Hematopoietic multipotent progenitor cell treated with erythropoietin and hydrocortisone succinate and interleukin-3 and kit ligand, for 8 days (in vitro differentiated cells): ENCODE measurements at regions not wholly inside any gene's neighbourhood (a gene's known extent, or its start where the extent isn't known, plus 50 kb on each side); places are given as distances from the start of the nearest gene placed in this dataset.
"Not testable (repeated sequence)": the region's sequence is repeated elsewhere in the genome, so short reads cannot be mapped to it uniquely, and the experiment has no call there.

ENCODE experiments used
- DNase-seq: peaks from one replicate; pipeline ENCODE4 v3.0.0-alpha.2; 2015

DNA sequence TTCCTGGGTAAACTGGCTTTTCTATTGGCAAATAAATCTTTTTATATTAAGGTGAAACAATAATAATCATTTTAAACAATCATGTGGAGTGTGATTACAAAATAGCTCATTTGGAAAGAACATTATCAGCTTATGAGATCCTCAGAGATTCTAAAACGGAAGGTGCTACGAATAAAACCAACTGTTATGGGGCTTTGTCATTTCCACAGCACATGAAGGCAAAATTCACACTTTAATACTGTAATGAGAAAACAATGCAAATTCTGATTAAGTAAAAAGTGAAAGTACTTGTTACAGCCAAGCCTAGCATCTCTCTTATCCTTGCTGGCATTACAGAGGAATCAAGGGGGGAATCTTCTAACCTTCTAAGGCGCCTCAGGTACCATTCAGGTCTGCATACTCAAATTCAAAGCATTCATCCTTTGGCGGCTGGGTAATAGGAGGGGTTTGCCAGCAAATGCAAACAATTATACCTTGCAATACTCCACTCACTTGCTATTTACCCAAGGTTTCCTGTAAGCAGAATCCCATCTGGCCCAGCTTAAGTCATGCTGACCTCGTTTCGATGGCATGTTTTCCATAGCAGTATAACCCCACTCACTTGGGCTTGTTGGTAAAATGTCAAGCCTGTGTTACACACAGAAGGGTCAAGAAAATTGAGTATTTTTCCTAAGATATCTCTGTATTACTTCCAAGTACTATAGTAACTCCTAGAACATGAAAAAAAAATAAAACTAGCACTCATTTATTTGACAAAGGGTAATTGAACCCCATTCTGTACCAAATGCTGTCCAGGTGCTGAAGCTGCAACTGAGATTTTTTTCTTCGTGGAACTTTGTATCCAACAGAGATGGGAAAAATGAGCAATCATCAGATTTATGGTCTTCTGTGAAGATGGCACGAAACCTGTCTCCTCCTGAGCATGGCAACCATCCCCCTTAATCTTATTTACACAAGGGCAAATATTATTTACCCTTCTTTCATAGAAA, 183.7 kb upstream of the LMCD1 start:
- no peak for DNase-seq

DNA sequence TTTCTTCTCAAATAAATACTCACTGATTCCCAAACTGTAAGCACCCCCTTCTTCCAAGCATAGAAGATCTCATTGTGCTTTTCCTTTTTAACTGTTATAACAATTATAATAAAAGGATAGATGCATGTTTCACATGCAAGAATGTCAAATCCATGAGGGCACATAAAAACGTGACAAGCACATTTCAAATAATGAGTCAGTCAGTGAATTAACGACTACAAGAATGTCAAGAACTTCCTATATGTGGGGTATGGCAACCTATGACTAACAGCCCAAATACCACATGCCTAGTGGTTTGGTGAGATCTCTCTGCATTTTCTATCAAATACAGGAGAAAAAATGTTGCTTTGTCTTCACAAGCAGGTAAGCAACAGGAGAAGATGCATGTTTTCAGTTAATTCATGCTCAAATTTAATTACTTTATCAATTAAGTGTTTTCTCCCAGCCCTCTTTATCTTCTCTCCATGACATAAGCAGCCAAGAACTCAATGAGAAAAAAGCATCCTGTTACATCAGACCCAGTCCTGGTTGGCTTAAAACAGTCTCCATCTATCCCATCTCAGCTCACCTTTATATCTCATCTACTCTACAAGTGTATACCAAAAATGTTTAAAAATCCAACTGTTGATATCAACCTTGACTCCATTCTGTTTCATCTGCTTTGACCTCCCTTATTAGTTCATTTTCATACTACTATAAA, 181.5 kb upstream of the LMCD1 start:
- DNase-seq: no peak

DNA sequence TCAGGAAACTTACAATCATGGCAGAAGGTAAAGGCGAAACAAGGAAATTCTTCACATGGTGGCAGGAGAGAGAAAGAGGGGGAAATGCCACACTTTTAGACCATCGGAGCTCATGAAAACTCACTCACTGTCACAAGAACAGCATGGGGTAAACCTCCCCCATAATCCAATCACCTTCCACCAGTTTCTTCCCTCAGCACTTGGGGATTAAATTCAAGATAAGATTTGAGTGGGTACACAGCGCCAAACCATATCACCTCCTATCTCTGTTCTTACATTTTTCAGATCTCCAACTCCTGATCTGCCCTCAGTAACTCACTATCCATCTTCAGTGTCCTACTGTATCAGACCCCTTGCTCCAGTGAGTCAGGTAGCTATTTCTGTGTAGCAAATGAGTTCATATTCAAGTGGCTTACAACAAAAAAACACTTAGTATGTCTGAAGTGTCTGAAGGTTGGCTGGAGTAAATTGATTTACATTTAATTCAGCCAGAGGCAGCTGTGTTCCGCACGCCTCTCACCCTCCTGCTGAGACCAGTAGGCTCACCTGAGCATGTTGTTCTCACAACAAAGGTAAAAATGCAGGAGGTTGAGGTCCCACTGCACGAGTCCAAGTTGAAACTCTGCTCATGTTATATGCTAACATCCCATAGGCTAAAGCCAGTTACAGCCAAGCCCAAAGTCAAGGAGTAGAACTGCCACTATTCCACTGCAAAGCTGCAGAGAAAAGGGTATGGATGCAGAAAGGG, 180.7 kb upstream of the LMCD1 start:
- no peak for DNase-seq

DNA sequence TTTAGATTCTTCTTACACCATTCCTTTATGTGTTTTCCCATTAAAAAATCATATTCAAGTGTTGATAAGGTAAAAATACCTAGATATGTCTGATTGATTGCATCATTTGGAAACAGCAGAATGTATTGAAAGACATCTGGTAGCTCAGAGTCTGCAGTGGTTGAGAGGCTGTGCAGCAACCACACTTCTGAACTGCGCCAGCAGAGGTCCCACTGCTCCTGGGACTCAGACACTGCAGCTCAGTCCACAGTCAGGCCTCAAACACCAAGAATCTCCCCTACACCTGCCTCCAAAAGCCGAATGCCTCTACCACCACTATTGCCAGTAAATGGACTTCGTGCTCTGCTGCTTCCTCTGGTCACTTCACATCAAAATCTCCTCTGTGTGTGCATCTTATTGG, 176.9 kb upstream of the LMCD1 start:
- peak; percentile 75 for DNase-seq

DNA sequence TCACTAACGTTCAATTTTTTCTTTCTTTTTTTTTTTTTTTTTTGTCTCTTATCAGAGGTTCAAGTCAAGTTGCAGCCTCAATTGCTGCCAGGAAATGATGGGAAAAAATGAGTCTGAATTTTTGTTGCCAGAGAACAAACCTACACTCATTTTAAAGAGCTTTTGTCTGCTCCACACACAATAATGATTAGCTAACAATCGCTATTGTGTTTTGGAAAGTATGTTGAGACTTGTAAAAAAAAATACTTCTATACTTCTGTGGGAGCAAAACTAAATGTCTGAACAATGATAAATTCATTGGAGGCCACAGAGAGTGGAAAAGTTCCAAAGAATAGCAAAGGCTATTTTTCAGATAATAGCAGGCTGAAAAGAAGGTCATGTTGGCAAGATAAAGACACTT, 176.3 kb upstream of the LMCD1 start:
- peak; percentile 22 for DNase-seq

DNA sequence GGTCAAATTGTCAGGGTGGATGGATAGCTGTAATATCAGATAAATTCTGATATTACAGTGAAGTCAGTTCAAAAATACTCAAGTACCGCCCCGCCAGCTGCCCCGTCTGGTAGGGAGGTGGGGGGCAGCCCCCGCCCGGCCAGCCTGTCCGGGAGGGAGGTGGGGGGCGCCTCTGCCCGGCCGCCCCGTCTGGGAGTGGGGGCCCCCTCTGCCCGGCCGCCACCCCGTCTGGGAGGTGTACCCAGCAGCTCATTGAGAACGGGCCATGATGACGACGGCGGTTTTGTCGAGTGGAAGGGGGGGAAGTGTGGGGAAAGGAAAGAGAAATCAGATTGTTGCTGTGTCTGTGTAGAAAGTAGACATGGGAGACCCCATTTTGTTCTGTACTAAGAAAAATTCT, 175.8 kb upstream of the LMCD1 start:
- not testable (repeated sequence) for DNase-seq

DNA sequence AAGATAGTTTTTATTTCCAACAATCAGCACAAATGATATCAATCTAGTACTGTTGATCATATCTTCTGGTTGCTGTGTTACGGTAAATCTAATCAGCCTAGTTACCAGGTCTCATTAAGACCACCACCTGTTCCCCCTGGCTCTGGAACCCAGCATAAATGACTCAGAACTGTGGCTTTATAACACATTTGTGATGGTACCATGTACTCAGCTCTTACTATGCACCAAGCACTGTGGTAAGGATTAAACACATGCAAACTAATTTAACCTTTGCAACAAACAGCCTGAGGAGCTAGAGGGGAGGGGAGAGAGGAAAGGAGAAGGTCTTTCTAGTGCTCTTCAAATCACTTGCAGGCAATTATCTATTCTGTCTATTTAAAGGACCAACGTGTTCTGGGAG, 173.9 kb upstream of the LMCD1 start:
- DNase-seq: no peak

DNA sequence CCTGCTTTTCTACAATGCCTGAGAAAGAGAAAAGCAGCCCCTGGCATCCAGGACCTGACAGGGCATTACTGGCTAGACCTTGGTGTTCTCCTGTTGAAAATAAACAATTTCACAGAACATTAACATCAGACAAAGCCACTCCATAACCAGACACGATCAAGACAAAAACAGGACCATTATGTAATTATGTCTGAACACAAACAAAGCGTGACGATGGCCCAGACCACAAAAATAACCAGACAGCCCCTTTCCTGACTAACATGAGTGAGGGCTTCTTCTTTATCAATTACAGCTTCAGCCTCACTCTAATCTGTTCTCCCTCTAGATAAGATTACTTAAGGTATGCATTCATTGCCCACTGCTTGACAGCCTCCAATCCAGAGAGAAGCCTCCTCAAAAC, 172.7 kb upstream of the LMCD1 start:
- DNase-seq: no peak

DNA sequence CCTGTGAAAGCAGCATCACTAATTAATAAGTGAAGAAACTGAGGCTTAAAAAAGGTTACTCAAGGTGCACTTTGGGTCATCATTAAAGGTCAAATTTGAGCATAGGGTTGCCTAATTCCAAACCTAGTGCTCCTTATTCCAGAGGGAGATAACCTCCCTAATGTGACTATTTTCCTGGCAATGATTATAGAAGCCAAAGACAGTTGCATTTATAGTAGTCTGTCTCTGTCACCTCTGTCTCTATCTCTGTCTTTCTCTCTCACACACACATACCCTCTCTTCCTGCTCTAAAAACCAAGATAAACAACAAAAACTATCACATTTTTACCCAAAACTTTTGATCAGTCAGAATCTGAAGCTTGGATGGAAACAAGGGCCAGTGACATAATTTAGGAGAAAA, 172.0 kb upstream of the LMCD1 start:
- DNase-seq: no peak

DNA sequence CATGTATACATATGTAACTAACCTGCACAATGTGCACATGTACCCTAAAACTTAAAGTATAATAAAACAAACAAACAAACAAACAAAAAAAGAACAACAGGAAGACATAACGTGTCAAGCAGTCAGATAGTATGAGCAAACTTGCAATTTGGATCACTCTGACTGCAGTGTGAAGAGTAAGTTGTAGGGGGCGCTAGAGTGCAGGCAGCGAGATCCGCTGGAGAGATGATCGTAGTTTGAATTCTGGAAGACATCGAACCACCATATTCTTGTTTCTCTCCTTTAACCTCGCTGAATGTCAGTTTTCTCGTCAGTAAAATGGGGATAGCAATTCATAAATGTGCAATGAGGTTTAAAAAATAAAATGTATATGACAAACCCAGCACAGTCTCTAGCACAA, 165.2 kb upstream of the LMCD1 start:
- DNase-seq: peak; percentile 27

DNA sequence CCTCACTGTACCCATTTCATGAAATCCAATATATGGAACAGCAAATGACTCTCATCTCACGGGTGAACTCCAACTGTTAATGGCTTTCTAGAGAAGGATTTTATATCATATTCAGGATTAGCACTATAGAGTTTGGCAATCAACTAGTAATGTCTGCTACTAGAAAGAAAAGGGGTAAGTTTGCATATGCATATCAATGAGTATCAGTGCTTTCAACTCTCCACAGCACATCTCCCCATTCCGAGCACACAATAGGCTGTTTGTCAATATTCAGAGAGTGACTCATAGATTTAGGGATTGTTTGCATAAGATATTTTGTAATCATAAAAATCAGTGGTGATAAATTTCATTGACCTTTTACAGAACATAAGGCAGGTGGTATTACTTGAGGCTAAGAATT, 163.2 kb upstream of the LMCD1 start:
- no peak for DNase-seq

DNA sequence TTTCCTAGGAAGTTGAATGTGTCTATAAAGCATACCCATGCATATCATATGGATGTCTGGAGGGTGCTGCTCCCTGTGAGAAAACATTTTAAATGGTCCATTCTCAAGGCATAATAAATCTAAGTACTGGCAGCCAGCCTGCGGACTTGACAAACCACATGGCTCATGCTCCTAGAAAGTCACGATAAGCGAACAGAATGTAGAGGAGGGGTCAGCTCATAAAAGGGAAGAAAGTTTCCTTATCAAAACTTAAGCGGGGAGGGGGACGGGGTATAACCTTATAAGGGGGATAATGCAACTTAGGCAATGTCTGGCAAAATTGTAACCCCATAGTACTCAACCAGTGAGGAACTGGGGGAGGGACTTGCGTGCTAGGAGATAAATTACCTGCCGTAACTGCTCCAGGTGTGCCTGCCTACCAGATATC, 159.8 kb upstream of the LMCD1 start:
- DNase-seq: peak; percentile 6

DNA sequence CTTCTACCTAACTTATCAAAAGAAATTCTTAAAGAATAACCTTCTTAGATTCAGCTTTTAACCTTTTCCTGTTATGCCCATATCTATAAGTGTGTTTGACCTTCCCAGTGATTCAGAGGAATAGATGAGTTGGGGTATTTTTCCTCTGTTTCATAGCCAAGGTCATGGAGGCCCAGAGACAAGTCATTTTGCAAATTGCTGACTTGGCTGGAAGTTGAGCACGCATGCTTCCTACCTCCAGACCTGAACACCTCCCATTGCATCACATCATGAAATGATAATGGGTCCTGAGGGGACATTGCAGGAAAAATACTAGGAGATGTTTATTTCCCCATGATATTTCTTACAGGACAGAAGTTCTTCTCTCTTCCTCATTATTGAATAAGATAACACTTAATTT, 158.6 kb upstream of the LMCD1 start:
- no peak for DNase-seq

DNA sequence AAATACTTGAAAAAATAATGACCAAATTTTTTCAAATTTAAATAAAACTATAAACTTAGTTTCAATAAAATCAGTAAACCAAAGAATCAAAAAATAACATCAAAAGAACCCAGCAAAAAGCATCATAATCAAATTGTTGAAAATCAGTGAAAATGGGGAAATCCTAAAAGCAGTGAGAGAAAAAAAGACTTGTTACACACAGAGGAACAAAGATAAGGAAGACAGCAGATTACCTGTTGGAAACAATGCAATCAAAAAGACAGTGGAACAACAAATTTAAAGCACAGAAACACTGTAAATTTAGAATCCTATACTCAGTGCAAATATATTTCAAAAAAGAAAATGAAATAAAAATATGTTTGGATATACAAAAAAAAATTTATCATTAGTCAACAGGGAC, 156.2 kb upstream of the LMCD1 start:
- DNase-seq: no peak

DNA sequence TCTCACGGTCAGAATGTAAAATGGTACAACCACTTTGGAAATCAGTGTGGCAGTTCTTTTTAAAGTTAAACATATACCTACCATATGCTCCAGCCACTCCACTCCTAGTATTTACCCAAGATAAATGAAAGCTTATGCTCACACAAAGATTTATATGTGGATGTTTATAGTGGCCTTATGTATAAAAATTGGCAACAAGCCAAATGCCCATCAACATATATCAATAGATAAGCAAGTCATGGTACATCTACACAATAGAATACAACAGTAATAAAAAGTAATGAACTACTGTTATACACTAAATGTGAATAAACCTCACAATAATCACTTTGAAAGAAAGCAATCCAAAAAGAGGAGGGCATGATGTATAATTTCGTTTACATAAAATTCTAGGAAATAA, 153.5 kb upstream of the LMCD1 start:
- DNase-seq: no peak

DNA sequence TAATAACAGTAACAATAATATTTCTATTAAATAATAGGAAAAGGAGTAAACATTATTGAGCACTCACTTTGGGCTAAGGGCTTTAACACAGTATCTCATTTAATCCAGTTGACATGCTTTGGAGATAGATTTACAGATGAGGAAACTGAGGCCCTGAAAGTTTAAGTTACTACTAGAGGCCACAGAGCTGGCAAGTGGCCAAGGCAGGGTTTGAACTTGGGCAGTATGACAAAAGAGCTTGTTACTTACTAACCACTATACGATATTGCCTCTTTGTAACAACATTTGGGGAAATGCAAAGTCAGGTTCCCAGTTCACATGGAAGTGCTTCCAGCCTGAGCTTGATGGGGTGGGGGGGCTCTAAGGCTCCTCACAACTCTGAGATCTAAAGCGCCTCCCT, 149.1 kb upstream of the LMCD1 start:
- no peak for DNase-seq

DNA sequence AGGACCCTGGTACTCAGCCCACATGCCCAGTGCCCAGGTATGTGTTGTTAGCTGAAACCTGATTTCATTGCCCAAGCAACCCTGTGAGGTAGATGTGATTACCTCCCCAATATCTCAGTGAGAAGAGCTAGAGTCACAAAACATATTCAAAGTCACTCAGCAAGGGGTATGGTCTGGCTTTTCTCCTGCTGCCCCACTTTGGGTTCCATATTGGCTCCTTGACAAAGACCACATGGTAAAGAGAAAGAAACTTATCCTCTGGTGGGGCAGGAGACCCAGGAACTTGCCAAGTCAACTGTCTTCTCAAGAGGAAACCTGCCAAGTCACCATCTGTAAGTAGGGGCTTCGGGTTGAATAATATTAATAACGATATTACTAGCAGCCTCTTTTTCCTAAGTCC, 148.3 kb upstream of the LMCD1 start:
- no peak for DNase-seq

DNA sequence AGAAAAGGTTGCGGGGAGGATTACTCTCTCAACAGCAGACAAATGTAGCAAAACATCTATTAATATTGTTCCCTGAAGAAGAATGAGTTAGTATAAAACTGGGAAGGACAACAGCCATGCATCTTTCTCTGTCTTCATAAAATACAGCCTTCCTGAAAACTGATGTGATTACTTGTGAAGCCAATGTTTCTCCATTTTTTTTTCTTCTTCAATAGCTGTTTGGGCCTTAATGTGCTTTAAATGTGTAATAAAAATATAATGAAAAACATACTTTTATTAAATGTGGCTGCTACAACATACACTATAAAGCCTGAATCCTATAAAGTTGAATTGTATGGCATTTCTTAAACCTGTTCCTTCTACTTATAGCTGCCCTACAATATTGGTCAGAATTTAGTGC, 146.3 kb upstream of the LMCD1 start:
- no peak for DNase-seq

DNA sequence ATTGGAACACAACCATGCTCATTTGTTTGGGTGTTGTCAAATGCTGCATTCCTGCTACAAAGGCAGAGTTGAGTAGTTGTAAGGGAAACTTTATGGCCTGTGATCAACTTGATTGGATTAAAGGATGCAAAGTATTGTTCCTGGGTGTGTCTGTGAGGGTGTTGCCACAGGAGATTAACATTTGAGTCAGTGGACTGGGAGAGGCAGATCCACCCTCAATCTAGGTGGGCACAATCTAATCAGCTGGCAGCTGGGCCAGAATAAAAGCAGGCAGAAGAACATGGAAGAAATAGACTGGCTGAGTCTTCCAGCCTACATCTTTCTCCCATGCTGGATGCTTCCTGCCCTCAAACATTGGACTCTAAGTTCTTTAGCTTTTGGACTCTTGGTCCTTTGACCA, 145.6 kb upstream of the LMCD1 start:
- peak; percentile 80 for DNase-seq

DNA sequence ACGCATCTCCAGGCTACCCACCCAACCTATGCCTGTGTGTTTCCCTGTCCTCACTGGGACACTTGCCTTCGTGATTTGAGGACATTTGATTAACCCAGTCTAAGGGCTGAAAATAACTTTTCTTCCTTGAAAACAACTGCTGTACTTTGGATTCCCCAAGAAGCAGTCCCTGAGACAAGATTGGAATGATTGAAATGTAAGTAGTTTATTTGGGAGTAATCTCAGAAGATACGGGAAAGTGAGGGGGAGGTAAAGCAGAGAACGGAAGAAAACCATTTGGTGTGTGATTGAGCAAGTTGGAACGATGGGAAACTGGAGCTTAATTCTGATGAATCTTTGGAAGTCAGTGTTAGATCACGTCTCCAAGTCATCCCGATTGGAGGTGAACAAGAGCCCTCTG, 143.8 kb upstream of the LMCD1 start:
- no peak for DNase-seq

DNA sequence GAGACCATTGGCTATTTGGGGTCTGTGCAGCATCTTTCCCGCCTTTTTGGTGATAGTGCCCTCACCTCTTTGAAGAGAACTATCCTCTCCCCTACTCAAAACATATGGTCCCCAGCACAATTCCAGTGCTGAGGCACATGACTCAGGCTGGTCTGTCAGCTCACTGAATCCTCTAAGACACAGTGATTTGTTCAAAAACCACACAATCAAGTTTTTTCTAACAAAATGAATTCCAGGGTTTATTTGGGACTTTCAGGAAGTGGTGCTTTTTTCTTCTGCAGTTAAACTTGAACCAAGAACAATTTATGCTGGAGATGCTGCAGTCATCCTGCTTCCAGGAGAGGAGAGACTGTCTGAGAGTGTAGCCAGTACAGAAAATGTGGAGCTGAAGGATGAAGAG, 142.5 kb upstream of the LMCD1 start:
- DNase-seq: no peak

DNA sequence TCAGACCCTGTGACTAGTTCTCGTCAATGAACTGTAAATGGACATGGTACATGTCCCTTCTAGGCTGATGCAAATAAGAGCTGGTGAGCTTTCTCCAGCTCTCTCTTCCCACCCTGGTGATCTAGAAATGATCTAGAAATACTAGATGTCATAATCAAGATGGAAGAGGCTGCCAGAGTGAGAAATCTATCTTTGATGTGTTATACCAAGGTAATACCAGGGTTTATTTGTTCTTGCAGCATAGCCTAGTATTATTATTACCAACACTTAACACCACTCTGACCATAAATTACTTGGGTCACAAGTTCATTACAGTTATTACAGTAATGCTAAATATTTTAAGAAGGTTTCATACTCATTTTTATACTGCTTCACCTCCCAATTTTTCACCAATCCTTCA, 138.4 kb upstream of the LMCD1 start:
- DNase-seq: no peak

DNA sequence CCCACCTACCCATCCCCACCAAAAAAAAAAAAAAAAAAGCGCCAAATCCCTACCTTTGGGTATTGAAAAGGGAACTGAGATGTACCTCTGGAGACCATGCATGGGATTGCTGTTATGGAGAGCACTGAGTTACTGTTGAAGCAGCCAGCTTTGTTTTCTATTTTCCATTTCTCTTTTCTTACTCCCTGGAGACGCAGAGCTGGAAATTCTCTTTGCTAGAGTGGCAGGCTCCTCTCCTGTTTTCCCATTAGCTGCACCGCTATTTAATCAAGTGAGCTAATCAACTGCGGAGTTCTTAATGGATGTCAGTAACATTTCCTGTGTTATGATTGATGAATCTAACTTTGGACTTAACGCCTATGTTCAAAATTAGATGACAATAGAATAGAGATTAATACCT, 136.1 kb upstream of the LMCD1 start:
- no peak for DNase-seq
